Stimulated activated CD4-positive, alpha-beta T cell treated with anti-CD3 and anti-CD28 coated beads, Interleukin-15, amount 100 ng/mL, for 48 hours (primary cell): ENCODE measurements at regions not wholly inside any gene's neighbourhood (a gene's known extent, or its start where the extent isn't known, plus 50 kb on each side); places are given as distances from the start of the nearest gene placed in this dataset.
"Not testable (repeated sequence)": the region's sequence is repeated elsewhere in the genome, so short reads cannot be mapped to it uniquely, and the experiment has no call there.

Source experiments
- DNase-seq, 2 donors: peaks; one replicate each; pipeline ENCODE4 v3.0.0-alpha.2; 2020; ENCODE audit warnings: low read depth in 2 of 2

DNA sequence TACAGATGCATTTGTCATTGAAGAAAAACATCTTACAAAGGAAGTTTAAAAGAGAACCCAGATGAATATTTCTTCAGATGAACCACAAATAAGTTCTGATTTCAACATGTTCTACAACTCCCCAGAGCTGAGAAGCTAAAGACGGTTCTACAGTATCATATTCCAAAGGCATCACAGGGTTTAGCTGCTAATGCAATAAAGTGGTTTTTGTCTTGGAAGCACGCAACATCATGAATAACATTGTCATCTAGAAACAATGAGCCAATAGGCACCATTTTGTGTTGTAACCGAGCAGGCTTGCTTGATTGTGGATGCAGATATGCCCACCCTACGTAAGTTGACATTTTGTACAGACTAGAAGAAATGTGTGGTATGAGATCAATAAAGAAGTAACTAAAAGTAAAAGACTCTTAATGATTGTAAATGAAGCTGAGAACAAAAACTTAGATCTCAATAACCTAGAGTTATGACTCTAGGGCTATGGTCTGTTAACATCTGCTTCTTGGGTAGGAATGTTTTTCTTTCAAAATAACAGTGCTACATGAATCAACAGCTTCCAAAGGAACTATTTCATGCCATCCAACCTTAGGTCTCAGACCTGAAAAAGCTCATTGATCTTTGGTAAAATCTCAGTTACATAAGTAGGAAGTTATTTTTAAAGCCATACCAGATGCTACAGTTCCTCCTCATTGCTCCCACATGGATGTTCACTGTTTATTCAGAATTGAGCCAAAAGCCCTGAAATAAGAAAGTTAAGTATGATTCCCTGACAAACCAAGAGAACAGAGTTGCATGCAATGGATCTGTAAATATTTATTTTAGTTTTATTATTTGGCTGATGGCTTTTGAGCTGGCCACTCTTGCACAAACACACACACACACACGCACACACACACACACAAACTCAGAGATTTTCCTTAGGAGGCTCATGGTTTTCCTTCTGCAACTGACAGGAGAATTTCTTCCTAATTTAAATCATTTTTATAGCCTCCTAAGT lies 118.7 kb upstream of the SLCO6A1 start:
- DNase-seq: no peak

DNA sequence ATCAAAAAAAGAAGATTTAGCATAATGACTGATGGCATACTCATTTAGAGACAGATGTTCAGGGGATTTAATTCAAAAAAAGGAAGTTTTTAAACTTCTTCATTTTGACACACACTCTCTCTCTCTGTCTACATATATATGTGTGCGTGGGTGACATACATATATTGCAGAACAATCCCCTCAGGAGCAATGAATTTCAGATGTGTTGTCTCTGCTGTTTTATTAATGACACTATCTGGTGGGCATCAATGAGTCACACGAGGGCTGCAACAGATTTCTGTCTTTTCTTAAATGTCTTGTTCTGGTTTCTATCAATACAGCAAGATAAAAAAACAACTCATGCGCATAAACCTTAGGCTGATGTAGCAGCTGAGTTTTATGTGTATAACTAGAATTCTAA lies 123.5 kb upstream of the SLCO6A1 start:
- DNase-seq: no peak

DNA sequence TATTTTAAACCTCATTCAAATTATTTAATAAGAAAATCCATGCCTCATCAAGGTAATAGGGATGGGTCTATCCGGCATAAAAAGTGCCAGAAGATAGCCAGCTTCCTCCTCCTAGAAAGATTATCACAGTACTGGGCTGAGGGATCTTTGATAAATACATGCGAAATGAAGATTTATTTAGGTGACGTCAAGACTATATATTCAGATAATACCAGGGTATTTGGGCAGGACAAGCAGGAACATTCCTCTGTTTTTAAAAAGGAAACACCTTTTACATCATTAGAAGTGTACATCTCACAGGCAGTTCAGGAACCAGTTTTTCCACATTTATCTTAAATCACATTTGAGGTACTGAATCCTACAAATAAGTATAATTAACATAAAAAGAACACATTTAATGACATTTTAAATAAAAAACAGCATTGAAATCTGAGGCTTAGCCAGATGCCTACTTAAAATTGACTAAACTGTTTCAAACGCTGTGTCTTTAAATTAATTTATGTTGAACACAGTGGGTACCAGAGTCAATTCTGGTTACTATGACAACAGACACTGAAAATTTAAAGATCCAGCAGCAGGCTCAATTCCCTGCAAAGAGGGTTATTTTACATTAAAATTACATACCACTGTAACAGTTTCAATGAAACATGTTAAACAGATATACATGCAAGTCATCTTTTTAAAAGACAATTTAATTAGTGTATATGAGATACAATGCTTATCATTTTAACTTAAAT lies 124.7 kb upstream of the SLCO6A1 start:
- no peak for DNase-seq

DNA sequence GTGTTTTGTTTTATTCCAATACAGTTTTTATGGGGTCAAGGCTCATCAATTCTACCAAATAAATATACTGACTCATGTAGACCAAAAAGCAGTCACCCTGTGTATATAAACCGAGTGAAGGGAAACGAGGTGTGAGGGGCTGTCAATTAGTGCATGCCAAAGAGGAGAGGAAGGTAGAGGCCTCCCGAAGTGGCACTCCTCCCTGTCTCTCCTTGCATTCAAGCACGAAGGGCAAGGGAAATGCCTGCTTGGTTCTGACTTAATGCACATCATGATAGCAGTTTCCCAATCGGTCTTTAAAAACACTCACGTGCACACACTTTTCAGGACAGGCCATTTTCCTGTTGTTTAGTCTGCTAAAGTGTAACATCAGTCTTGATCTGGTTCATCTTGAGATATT lies 125.6 kb upstream of the SLCO6A1 start:
- DNase-seq: no peak

DNA sequence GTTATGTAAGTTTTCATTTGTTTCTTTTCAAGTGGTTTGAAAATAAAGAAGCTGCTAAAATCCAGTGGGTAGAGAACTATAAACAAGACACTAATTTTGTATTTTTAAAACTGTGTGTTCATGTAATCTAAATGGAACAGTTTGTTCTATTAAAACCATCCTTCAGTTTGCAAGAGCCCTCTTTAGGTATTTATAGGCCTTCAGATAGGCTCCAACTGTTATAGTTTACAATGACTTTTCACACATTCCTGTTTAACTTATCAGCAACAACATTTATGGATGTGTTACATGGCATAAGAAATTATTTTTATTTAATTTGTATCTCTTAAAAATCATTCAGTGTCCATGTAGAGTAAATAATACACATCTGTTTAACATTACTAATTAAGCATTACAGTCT lies 126.7 kb upstream of the SLCO6A1 start:
- DNase-seq: no peak

DNA sequence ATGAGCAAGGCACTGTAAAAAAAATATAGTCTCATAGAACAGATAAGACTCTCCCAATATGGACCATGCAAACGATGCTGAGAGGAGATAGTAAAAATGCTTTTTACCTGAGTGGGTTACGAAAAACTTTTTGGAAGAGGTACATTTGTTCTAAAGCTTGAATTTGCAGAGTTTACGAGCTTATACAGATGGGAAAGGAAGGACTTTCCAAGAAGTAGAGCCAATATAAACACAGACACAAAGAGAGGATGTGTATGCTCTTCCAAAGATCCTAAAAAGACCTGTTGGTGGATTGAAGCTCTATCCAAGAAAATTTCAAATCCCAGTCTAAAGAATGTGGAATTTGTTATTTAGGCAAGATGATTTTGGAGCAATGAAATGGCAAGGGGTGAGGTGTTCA lies 127.1 kb upstream of the SLCO6A1 start:
- DNase-seq: no peak

DNA sequence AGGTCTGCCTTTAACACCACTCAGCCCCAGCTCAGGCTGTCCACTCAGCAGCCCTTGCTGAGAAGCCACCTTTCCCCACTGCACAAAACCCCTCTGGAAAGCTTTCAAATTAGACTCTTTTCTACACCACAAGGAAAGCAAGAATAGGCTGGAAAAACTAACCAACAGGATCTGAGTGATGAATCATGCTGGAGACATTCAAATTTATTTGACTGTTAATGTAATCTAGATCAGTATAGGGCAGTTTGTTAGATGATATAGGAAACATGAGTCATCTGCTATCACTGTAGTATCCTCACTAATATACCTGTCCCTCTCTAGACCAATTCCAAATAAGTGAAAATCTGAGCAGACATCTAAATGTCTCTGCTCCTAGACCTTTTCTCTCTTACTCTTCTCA lies 127.8 kb upstream of the PAM start:
- DNase-seq: no peak

DNA sequence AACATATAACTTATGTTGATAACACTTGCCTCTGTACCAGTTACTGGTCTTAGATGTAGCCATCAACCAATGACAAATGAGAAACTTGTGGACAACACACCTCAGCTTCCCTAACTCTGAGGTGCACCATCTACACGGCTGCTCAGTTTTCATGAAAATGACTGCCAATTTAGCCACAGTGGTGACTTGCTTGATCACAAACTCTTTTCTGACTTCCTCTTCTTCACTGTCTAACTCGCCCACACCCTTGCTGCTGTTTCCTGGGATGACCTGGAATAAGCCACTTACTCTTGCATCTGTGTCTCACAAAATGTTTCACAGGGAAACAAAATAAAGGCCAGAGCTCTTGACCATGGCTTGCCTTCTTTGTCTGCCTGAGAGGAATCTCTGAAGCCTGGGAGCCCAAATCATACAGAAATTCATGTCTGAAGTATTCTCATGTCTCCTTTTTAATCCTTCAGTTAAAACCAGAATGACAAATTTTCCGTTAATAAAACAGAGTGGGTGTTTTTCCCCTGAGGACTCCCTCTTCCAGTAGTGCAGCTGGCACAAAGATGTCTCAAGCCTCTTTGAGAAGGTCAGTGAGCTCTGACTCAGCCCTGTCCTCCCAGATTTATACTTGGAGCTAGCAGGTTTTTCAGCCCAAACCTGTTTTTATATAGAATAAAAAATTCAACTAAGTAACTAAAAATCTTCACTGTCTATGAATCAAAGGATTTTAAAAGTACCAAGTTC lies 126.5 kb upstream of the PAM start:
- no peak for DNase-seq

DNA sequence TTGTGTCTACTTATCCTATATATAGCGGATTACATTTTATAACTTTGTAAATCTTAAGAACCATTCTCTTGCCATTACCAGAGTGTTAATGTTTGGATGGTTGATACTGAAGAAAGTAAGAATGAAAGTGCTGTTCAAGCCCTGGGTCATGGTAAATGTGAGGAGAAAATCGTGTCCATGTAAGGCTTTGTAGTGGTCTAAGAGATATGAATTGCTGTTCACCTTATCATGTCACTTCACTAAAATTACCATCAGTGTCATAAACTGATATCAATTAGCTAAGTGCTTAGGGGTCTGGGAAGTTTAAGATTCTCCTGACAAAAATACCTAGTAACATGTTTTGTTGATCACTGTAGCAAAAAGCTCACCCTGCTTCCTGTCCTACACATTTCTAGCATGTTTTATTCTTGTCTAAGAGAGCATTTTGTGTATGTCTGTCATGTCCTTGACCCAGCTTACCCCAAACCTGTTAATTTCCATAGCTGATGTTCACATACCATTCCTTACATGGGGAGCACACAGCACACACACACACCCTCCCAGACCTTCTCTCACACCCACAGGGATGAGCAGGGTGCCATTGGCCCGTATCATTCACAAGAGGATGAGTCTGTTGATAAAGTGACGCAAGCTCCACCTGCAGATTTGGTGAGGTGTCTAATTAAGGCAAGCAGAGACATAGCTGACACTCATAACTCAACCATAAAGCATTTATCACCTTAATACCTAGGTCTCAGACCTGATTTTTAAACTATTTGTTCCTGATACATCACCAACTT lies 125.1 kb upstream of the PAM start:
- DNase-seq: no peak

DNA sequence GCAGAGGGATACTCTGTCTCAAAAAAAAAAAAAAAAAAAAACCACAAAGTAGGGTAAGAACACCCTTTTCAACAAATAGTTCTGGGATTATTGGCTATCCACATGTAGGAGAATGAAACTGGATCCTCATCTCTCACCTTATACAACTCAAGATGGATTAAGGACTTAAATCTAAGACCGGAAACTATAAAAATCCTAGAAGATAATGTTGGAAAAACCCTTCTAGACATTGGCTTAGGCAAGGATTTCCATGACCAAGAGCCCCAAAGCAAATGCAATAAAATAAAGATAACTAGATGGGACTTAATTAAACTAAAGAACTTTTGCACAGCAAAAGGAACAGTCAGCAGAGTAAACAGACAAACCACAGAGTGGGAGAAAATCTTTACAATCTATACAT lies 119.7 kb upstream of the PAM start:
- DNase-seq: not testable (repeated sequence)

DNA sequence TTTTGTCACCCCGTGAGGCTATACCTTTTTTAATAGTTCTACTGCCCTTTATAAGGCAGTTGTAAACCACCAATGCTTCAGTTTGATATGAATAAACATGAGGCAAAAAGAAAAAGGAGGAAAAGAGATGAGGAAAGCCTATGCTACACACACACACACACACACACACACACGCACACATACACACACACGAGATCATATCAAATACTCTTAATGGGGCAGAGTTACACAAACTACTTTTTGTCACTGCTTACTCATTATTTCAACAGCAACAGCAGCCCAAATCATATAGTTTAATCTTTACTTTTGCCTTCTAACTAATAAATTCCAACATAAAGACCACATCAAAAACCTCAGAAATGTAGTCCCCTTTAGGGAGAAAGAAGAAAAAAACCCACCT lies 116.8 kb upstream of the PAM start:
- no peak for DNase-seq

DNA sequence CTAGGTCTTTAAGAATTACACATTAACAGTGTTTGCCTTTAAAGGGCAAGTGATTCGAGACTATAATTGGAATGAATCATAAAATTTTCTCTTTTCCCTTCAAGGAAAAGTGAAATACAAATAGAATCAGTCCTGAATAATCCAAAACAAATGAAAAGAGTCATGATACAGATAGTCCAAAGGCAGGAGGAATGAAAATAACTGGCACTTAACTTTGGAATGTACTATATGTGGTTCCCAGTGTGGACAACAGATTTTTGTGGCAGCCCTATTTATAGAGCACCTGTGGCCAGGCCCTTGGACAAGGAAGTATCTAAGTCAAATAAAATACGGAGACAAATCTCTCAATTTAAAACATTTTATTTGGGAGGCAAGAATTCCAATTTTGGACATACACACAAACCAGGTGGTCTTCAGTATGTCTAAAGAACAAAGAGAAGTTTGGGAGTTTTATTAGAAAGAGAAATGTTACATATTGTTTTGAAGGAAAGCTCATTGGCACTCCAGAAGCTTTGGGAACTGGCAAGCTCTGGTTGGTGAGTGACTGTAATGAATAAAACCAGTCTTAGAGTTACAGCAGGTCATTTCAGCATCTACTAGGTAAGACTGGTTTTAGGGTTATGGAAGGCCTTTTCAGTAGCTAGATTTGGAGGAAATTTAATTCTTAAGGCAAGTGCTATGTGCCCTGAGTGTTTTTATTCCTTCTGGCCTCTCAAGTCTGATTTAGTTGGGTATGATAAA lies 116.0 kb upstream of the PAM start:
- no peak for DNase-seq

DNA sequence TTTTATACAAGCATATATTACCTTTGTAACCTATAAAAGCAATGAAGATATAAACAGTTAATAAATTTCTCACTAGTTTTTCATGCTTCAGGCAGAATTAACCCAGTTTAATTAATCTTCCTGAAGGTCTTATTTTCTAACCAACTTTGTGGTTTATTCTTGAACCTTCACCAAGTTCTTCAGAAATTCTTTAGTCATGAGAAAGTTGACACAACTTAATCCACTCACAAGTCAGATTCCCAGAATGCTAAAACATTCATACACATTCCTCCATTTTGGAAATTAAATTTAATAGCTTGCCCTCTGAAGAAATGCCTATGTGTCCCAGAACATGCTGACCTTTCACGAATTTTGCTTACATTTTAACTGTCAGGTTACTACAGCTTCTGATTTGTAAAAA lies 105.4 kb upstream of the PAM start:
- DNase-seq: no peak

DNA sequence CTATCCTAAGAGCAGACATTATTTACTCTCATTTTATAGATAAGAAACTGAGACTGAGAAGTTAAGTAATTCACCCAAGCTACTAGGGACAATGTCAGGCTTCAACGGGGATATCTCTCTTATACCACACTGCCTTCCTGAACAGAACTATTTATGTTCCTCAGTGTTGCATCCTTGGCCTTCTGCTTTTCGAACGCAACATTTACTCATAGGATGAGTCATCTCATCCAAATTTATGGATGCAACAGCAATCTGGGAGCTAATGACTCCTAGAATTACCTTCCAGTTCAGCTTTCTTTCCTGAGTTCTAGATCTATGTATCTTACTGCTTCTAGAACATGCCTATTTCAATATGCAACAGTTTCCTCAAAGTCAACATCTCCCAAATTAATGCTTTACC lies 103.6 kb upstream of the PAM start:
- DNase-seq: no peak

DNA sequence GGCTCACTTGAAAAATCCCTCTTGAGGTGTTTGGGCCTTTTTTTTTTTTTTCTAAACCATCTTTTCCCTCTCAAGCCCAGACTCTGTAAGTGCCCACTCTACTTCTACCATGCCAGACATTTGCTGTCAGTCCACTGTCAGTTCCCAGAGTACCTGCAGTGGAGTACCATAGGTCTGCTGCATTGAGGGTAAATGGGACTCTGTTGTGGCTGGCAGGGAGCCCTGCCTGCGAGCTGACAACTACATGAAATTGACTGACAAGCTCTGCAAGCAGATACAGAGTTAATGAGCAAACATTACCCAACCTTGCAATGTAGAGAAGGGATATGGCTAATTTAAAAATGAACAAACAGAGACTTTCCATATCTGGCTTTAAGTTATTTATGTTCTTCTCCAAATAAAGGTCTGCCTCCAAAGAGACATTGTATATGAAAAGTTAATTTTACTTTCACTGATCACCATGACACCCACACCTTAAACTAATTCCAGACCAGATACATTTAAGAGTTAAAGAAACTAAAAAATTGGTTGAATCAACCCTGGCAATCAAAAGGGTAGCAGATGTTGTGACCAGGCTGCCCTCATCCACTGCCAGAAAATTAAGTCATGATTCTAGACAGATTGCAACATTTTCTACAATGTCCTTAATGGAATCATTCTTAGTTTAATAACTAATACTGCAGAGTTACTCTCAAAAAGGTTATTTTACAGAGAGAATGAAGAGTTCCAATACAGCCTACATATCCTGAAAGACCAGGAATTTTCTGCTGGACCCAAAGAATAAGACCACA lies 100.4 kb upstream of the PAM start:
- DNase-seq: no peak

DNA sequence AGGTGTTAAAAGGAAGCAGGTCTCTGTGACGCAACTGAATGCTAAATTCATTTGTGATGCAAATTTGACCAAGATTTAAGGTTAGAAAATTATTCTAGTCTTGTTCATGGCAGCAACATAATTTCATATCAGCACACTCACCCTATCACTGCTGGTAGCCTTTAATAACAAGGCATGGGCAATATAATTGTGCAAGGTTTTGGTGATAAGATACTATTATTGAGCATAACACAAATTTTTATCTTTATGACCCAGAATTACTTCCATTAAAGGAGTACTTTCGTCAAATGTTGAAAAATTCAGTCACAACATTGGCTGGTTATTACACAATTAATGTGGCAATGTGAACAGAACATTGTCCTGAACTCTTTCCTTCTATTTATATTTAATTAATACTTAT lies 96.0 kb upstream of the PAM start:
- DNase-seq: no peak

DNA sequence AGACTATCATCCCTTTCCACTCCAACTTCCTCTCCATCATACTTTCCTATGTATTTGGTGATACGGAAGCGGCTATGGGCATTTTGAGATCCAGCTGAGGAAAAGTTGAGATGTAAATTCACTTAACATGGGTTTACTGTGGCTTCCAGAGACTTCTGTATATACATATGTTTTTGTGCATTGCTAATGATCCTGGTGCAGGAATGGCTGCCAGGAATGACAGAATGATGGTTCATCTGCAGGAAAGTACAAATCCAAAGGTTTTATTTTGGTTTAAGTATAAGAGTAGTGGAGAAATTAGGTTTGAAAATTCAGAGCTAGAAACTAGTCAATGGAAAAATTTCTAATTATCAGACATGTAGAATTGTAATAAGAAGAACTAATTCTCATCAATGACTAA lies 95.0 kb upstream of the PAM start:
- no peak for DNase-seq

DNA sequence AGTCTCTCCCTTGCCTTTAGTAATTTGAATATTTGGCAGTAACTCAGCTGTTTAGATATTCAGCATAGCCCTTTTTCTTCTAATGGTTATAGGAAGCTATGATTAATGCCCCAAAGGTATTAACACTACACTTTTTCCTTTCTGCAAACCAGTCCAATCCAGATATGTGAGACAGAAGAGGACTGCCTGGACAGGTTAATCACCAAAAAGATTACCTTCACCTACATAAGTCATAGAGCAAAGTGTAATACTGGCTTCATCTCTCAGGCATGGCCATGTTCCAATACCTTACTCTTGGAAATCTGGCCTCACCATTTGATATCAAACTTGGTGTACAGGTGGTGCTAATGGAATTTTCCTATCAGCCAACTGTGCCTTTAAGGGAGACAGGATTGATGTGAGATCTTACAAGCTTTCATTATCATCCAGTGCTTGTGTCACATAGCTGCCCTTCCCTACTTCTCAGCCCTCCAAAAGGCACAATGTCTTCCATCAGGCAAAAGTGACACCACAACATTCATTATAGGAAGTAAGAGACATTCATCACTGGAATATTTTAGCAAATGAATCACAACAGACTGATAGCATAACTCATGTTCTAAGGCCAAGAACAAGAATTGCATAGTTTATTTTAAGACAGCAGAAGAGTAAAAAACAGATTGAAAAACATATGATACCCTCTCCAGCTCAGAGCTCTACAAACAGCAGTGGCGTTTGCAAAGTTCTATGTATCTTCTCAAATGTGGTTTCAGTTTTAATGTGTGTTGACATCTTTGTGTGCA lies 91.2 kb upstream of the PAM start:
- DNase-seq: no peak

DNA sequence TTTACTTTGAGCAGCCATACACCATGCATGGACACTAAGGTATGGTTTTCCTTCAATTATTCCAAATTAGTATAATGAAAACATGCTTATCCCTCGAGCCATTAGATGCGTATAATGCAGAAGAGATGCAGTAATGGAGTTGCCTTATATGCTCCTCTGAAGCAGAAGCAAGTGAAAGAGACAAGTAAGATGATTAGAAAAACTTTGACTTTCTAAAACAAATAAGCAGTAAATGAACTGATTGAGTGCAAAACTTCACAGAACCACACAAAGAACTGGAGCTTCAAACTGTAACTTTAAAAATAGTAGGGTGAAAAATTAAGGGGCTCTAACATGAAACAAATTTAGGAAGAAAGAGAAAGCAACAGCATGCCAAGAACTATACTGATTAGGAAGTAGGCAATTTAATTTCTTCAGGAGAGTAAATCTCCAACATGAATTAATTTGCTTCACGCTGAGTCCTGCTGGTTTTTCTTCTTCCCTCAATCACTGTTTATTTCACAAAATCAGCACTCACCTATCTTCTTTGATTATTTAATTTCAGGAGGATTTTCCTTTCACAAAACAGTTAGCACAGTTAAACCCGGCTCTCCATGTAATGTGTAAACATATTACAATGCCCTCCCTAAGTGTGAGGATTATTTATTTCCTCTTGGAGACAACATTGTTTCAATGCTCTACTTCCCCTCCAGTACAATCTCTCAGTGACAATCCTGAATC lies 90.3 kb upstream of the PAM start:
- no peak for DNase-seq
